ENCODE measurements at regions not wholly inside any gene's neighbourhood (a gene's known extent, or its start where the extent isn't known, plus 50 kb on each side); places are given as distances from the start of the nearest gene placed in this dataset.

DNA sequence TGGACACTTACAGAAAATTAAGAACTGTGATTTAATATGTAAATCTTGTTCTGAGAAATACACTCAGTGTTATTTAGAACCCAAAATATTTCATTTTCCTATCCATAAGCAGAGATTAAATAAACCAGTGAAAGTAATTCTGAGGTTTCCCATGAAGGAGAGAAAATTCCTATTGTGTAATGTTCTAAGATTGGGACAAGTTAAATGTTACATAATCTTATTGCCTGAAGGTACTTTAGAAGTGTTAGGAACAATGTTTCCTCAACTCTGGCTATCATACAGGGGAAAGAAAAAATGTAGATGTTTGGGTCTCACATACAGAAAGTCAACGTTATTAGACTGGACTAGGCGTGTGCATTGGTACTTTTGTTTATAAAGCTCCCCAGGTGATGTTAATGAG is 281.9 kb upstream of the SYT10 start:
- no peak overlapping the region for H4K8ac ChIP-seq (ENCODE audit: low read length)
- no peak overlapping the region for H3K4me2 ChIP-seq (ENCODE audit: low read length, poor library complexity, severe bottlenecking)
- no peak overlapping the region for H2BK120ac ChIP-seq (ENCODE audit: low read depth, low read length)

GRCh38 chr12:33724867-33725266 is 285.2 kb upstream of the SYT10 start:
- Histone ChIP-seq H3K79me1 (replicated peaks; ENCODE audit: low read length, poor library complexity, severe bottlenecking) (no peaks in the 10 kb centered on the region), H2BK15ac (ENCODE audit: low read depth, poor library complexity, severe bottlenecking) (no peak overlapping the region), H3K18ac (ENCODE audit: low read depth in 1 of 2, low read length in 2 of 2) (no peak overlapping the region), H3K4me3 (ENCODE audit: insufficient read depth in 1 of 2, low read depth in 1 of 2, low read length in 2 of 2) (no peak overlapping the region), H4K91ac (ENCODE audit: low read length) (no peak overlapping the region), H2BK5ac (ENCODE audit: low read depth, low read length, poor library complexity, severe bottlenecking) (no peak overlapping the region), H3K9me3 (ENCODE audit: control insufficient read depth, low read length) (no peaks in the 10 kb centered on the region), H4K8ac (ENCODE audit: low read length) (no peak overlapping the region), H2BK120ac (ENCODE audit: low read depth, low read length) (no peak overlapping the region), H2BK12ac (ENCODE audit: low read length in 2 of 2) (no peak overlapping the region), H3K27ac (ENCODE audit: low read length, poor library complexity, severe bottlenecking) (no peak overlapping the region), H3K14ac (ENCODE audit: low read length in 2 of 2) (no peak overlapping the region), H3K27me3 (ENCODE audit: control insufficient read depth in 1 of 2, insufficient read depth in 1 of 2, low read length in 2 of 2) (no peaks in the 10 kb centered on the region), H3K9ac (ENCODE audit: low read length) (no peak overlapping the region), H3K4me1 (ENCODE audit: control insufficient read depth, insufficient read depth, low read depth, low read length) (no peaks in the 10 kb centered on the region), H2AFZ (ENCODE audit: low read depth, low read length) (no peak overlapping the region), H2AK5ac (ENCODE audit: low read length, severe bottlenecking) (no peak overlapping the region), H3K23ac (ENCODE audit: low read length in 2 of 2) (no peak overlapping the region), H3K36me3 (ENCODE audit: control insufficient read depth in 1 of 2, insufficient read depth in 2 of 2, low read depth in 1 of 2, low read length in 2 of 2) (no peaks in the 10 kb centered on the region), H3K4ac (ENCODE audit: low read depth in 1 of 2, low read length in 2 of 2) (no peak overlapping the region), H3K4me2 (ENCODE audit: low read length, poor library complexity, severe bottlenecking) (no peak overlapping the region)
- WGBS, result 94% methylated on average over 1 of the region's 4 CpGs
- no peak for DNase-seq

More for the DNA sequence above, 281.9 kb upstream of the SYT10 start:
- Histone ChIP-seq H3K9ac (ENCODE audit: low read length) (no peak overlapping the region), H3K36me3 (ENCODE audit: control insufficient read depth in 1 of 2, insufficient read depth in 2 of 2, low read depth in 1 of 2, low read length in 2 of 2) (no peaks in the 10 kb centered on the region), H3K23ac (ENCODE audit: low read length in 2 of 2) (no peak overlapping the region), H3K9me3 (ENCODE audit: control insufficient read depth, low read length) (no peaks in the 10 kb centered on the region), H3K18ac (ENCODE audit: low read depth in 1 of 2, low read length in 2 of 2) (no peak overlapping the region), H2AK5ac (ENCODE audit: low read length, severe bottlenecking) (no peak overlapping the region), H3K27ac (ENCODE audit: low read length, poor library complexity, severe bottlenecking) (no peak overlapping the region), H2BK5ac (ENCODE audit: low read depth, low read length, poor library complexity, severe bottlenecking) (no peak overlapping the region), H3K79me1 (replicated peaks; ENCODE audit: low read length, poor library complexity, severe bottlenecking) (no peaks in the 10 kb centered on the region), H3K4me3 (ENCODE audit: insufficient read depth in 1 of 2, low read depth in 1 of 2, low read length in 2 of 2) (no peak overlapping the region), H2AFZ (ENCODE audit: low read depth, low read length) (no peak overlapping the region), H3K14ac (ENCODE audit: low read length in 2 of 2) (no peak overlapping the region), H2BK15ac (ENCODE audit: low read depth, poor library complexity, severe bottlenecking) (no peak overlapping the region), H3K4ac (ENCODE audit: low read depth in 1 of 2, low read length in 2 of 2) (no peak overlapping the region), H3K4me1 (ENCODE audit: control insufficient read depth, insufficient read depth, low read depth, low read length) (no peaks in the 10 kb centered on the region), H3K27me3 (ENCODE audit: control insufficient read depth in 1 of 2, insufficient read depth in 1 of 2, low read length in 2 of 2) (no peaks in the 10 kb centered on the region), H2BK12ac (ENCODE audit: low read length in 2 of 2) (no peak overlapping the region), H4K91ac (ENCODE audit: low read length) (no peak overlapping the region)
- 82% methylated on average over 2 of the region's 2 CpGs for WGBS
- no peak for DNase-seq

- Histone ChIP-seq H2BK12ac (ENCODE audit: low read length in 2 of 2) (no peak overlapping the region), H2BK15ac (ENCODE audit: low read depth, poor library complexity, severe bottlenecking) (no peak overlapping the region), H3K4me2 (ENCODE audit: low read length, poor library complexity, severe bottlenecking) (no peak overlapping the region), H4K8ac (ENCODE audit: low read length) (no peak overlapping the region), H3K4ac (ENCODE audit: low read depth in 1 of 2, low read length in 2 of 2) (no peak overlapping the region), H4K91ac (ENCODE audit: low read length) (no peak overlapping the region), H2AFZ (ENCODE audit: low read depth, low read length) (no peak overlapping the region), H3K4me3 (ENCODE audit: insufficient read depth in 1 of 2, low read depth in 1 of 2, low read length in 2 of 2) (no peak overlapping the region), H3K9ac (ENCODE audit: low read length) (no peak overlapping the region), H3K36me3 (ENCODE audit: control insufficient read depth in 1 of 2, insufficient read depth in 2 of 2, low read depth in 1 of 2, low read length in 2 of 2) (no peaks in the 10 kb centered on the region), H3K4me1 (ENCODE audit: control insufficient read depth, insufficient read depth, low read depth, low read length) (no peaks in the 10 kb centered on the region), H2BK120ac (ENCODE audit: low read depth, low read length) (no peak overlapping the region), H3K27ac (ENCODE audit: low read length, poor library complexity, severe bottlenecking) (no peak overlapping the region), H3K14ac (ENCODE audit: low read length in 2 of 2) (no peak overlapping the region), H3K27me3 (ENCODE audit: control insufficient read depth in 1 of 2, insufficient read depth in 1 of 2, low read length in 2 of 2) (no peaks in the 10 kb centered on the region), H3K23ac (ENCODE audit: low read length in 2 of 2) (no peak overlapping the region), H3K9me3 (ENCODE audit: control insufficient read depth, low read length) (peaks cover 7% of the 10 kb centered on the region), H2BK5ac (ENCODE audit: low read depth, low read length, poor library complexity, severe bottlenecking) (no peak overlapping the region), H3K18ac (ENCODE audit: low read depth in 1 of 2, low read length in 2 of 2) (no peak overlapping the region), H3K79me1 (replicated peaks; ENCODE audit: low read length, poor library complexity, severe bottlenecking) (no peaks in the 10 kb centered on the region), H2AK5ac (ENCODE audit: low read length, severe bottlenecking) (no peak overlapping the region)
- WGBS, result no CpG with 5 or more reads among the region's 2 CpGs
- no peak for DNase-seq
These were observed 287.4 kb upstream of the ALG10 start for GRCh38 chr12:33734871-33735270.

- Histone ChIP-seq H3K18ac (ENCODE audit: low read depth in 1 of 2, low read length in 2 of 2) (no peak overlapping the region), H4K8ac (ENCODE audit: low read length) (no peak overlapping the region), H3K4me2 (ENCODE audit: low read length, poor library complexity, severe bottlenecking) (no peak overlapping the region), H3K9me3 (ENCODE audit: control insufficient read depth, low read length) (peaks cover 4% of the 10 kb centered on the region), H2AK5ac (ENCODE audit: low read length, severe bottlenecking) (no peak overlapping the region), H3K27ac (ENCODE audit: low read length, poor library complexity, severe bottlenecking) (no peak overlapping the region), H3K79me1 (replicated peaks; ENCODE audit: low read length, poor library complexity, severe bottlenecking) (no peaks in the 10 kb centered on the region), H2BK15ac (ENCODE audit: low read depth, poor library complexity, severe bottlenecking) (no peak overlapping the region), H3K27me3 (ENCODE audit: control insufficient read depth in 1 of 2, insufficient read depth in 1 of 2, low read length in 2 of 2) (no peaks in the 10 kb centered on the region), H3K4me3 (ENCODE audit: insufficient read depth in 1 of 2, low read depth in 1 of 2, low read length in 2 of 2) (no peak overlapping the region), H3K14ac (ENCODE audit: low read length in 2 of 2) (no peak overlapping the region), H3K23ac (ENCODE audit: low read length in 2 of 2) (no peak overlapping the region), H2BK120ac (ENCODE audit: low read depth, low read length) (no peak overlapping the region), H3K4me1 (ENCODE audit: control insufficient read depth, insufficient read depth, low read depth, low read length) (no peaks in the 10 kb centered on the region), H4K91ac (ENCODE audit: low read length) (no peak overlapping the region), H3K9ac (ENCODE audit: low read length) (no peak overlapping the region), H2BK5ac (ENCODE audit: low read depth, low read length, poor library complexity, severe bottlenecking) (no peak overlapping the region), H3K36me3 (ENCODE audit: control insufficient read depth in 1 of 2, insufficient read depth in 2 of 2, low read depth in 1 of 2, low read length in 2 of 2) (no peaks in the 10 kb centered on the region), H2AFZ (ENCODE audit: low read depth, low read length) (no peak overlapping the region), H3K4ac (ENCODE audit: low read depth in 1 of 2, low read length in 2 of 2) (no peak overlapping the region), H2BK12ac (ENCODE audit: low read length in 2 of 2) (no peak overlapping the region)
- 33% methylated on average over 1 of the region's 1 CpG for WGBS
- DNase-seq, result no peak
These were observed 269.4 kb upstream of the ALG10 start for GRCh38 chr12:33752854-33753253.
